Liver (tissue), 8 donors: ENCODE measurements at regions not wholly inside any gene's neighbourhood (a gene's known extent, or its start where the extent isn't known, plus 50 kb on each side); places are given as distances from the start of the nearest gene placed in this dataset.

ENCODE experiments used
- DNase-seq: peaks from one replicate; pipeline ENCODE4 v3.0.0-alpha.2; 2017; ENCODE audit warnings: low spot score
- H3K27ac ChIP-seq, 2 donors: one replicate each; pipeline ENCODE4 v1.7.0; 2013; ENCODE audit warnings: inconsistent platforms in 2 of 2, low read length in 2 of 2, control low read depth in 1 of 2, low read depth in 1 of 2, mild to moderate bottlenecking in 1 of 2
- H3K27me3 ChIP-seq, 4 donors: one replicate each; pipeline versions ENCODE4 v1.6.1 to v1.7.0; 2013; ENCODE audit warnings: low read length in 3 of 4, inconsistent platforms in 1 of 4, mild to moderate bottlenecking in 1 of 4, moderate library complexity in 1 of 4; ENCODE audit not compliant: control insufficient read depth in 4 of 4, insufficient read depth in 4 of 4
- H3K36me3 ChIP-seq, 4 donors: one replicate each; pipeline versions ENCODE4 v1.6.1 to v1.7.0; 2013; ENCODE audit warnings: low read length in 3 of 4, mild to moderate bottlenecking in 3 of 4, low read depth in 1 of 4, moderate library complexity in 1 of 4; ENCODE audit not compliant: control insufficient read depth in 4 of 4, insufficient read depth in 3 of 4
- H3K4me1 ChIP-seq, 4 donors: one replicate each; pipeline versions ENCODE4 v1.6.1 to v1.7.0; 2013; ENCODE audit warnings: low read length in 3 of 4, mild to moderate bottlenecking in 3 of 4, moderate library complexity in 1 of 4; ENCODE audit not compliant: control insufficient read depth in 4 of 4, insufficient read depth in 4 of 4
- H3K4me3 ChIP-seq, 3 donors: one replicate each; pipeline versions ENCODE4 v1.6.1 to v1.7.0; 2013; ENCODE audit warnings: low read length in 3 of 3, control low read depth in 1 of 3, low read depth in 1 of 3, mild to moderate bottlenecking in 1 of 3
- H3K9ac ChIP-seq, 2 donors: one replicate each; pipeline ENCODE4 v1.7.0; 2013; ENCODE audit warnings: low read length in 2 of 2, mild to moderate bottlenecking in 2 of 2, moderate library complexity in 2 of 2, control low read depth in 1 of 2, low read depth in 1 of 2
- H3K9me3 ChIP-seq, 4 donors: one replicate each; pipeline versions ENCODE4 v1.6.1 to v1.7.0; 2013; ENCODE audit warnings: low read length in 3 of 4; ENCODE audit not compliant: control insufficient read depth in 4 of 4
- EGR1 ChIP-seq, 2 donors: IDR thresholded peaks; 2 replicates each; pipeline ENCODE4 v1.6.1; 2016 to 2018; ENCODE audit warnings: antibody characterized with exemption in 2 of 2, low read depth in 2 of 2
- FOXA1 ChIP-seq: IDR thresholded peaks from 2 replicates; pipeline ENCODE4 v1.6.1; 2016; ENCODE audit warnings: antibody characterized with exemption
- FOXA2 ChIP-seq: IDR thresholded peaks from 2 replicates; pipeline ENCODE4 v1.6.1; 2016; ENCODE audit warnings: antibody characterized with exemption
- GABPA ChIP-seq, 2 donors: IDR thresholded peaks in 1 of 2; conservative IDR thresholded peaks in 1 of 2; 2 replicates each; pipeline ENCODE4 v1.6.1; 2016; ENCODE audit warnings: antibody characterized with exemption in 2 of 2, mild to moderate bottlenecking in 1 of 2, moderate library complexity in 1 of 2
- HNF4A ChIP-seq, 2 donors: conservative IDR thresholded peaks; 2 replicates each; pipeline ENCODE4 v1.6.1; 2016; ENCODE audit warnings: antibody characterized with exemption in 2 of 2, mild to moderate bottlenecking in 2 of 2
- HNF4G ChIP-seq: IDR thresholded peaks from 2 replicates; pipeline ENCODE4 v1.6.1; 2016; ENCODE audit warnings: antibody characterized with exemption
- JUND ChIP-seq, 2 donors: IDR thresholded peaks; 2 replicates each; pipeline ENCODE4 v1.6.1; 2016; ENCODE audit warnings: antibody characterized with exemption in 2 of 2
- RAD21 ChIP-seq, 2 donors: IDR thresholded peaks; 2 replicates each; pipeline ENCODE4 v1.6.1; 2016; ENCODE audit warnings: antibody characterized with exemption in 2 of 2, mild to moderate bottlenecking in 2 of 2
- RXRA ChIP-seq, 2 donors: IDR thresholded peaks; 2 replicates each; pipeline ENCODE4 v1.6.1; 2017 to 2018; ENCODE audit warnings: antibody characterized with exemption in 2 of 2, mild to moderate bottlenecking in 1 of 2
- SP1 ChIP-seq: IDR thresholded peaks from 2 replicates; pipeline ENCODE4 v1.6.1; 2018; ENCODE audit warnings: antibody characterized with exemption, mild to moderate bottlenecking
- TAF1 ChIP-seq: conservative IDR thresholded peaks from 2 replicates; pipeline ENCODE4 v1.6.1; 2016; ENCODE audit warnings: antibody characterized with exemption, mild to moderate bottlenecking
- YY1 ChIP-seq: IDR thresholded peaks from 2 replicates; pipeline ENCODE4 v1.6.1; 2016; ENCODE audit warnings: antibody characterized with exemption, mild to moderate bottlenecking
- WGBS: extraction: QIAGEN DNeasy Blood & Tissue Kit; methylation state at CpG from one replicate; pipeline ENCODE4 v1.1.7; 2013; 5-methylcytosine and 5-hydroxymethylcytosine counted together
- TF ChIP-seq, protein P1 (sequence below): IDR thresholded peaks from 2 replicates; pipeline ENCODE4 v1.6.1; 2016; ENCODE audit warnings: antibody characterized with exemption
- TF ChIP-seq, protein P2 (sequence below): fragments of 150-350 bp; IDR thresholded peaks from 2 replicates; pipeline ENCODE4 v1.5.1; 2017; ENCODE audit warnings: improper control_type of control experiment, low read depth, low read length; ENCODE audit not compliant: missing input control
- TF ChIP-seq, protein P3 (sequence below): IDR thresholded peaks from 2 replicates; pipeline ENCODE4 v1.6.1; 2016; ENCODE audit warnings: antibody characterized with exemption, mild to moderate bottlenecking
- TF ChIP-seq, protein P4 (sequence below): IDR thresholded peaks from 2 replicates; pipeline ENCODE4 v1.6.1; 2016; ENCODE audit warnings: antibody characterized with exemption
- TF ChIP-seq, protein P5 (sequence below): IDR thresholded peaks from 2 replicates; pipeline ENCODE4 v1.6.1; 2016; ENCODE audit warnings: antibody characterized with exemption
- donor health status: healthy.
- donor health status: healthy.
- donor health status: healthy.
- donor health status: healthy.
- donor health status: healthy.

DNA sequence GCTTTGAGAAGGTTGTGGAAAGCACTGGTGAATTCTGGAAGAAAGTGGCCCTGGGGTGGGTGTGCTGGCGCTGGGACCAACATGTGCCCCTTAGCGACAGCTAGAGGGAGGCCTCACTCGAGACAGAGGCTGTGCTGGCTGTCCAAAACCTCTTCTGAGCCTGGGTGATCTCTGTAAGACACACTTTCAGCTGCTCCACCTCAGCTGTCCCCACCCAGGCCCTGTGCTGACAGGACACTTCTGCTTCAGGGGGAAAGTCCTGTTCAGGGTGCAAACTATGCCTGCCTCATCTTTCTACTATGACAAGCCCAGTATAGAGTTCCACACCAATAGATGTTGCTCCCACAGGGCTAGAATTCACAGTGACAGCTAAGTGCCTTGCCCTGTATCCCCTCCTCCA, 426.4 kb downstream of the MED10 start:
- no peak for DNase-seq
- 68% methylated on average over 3 of the region's 3 CpGs for WGBS
- Histone ChIP-seq H3K4me3 (no peak overlapping the region), H3K27ac (no peak overlapping the region), H3K9ac (no peak overlapping the region), H3K4me1 (no peaks in the 10 kb centered on the region), H3K36me3 (no peaks in the 10 kb centered on the region), H3K9me3 (peaks cover 0 to 3% (median 0%) of the 10 kb centered on the region in 4 donors), H3K27me3 (peaks cover 0 to 4% (median under 1%) of the 10 kb centered on the region in 4 donors)
- TF ChIP-seq HNF4A (conservative IDR thresholded peaks at IDR 0.05) (no peak), HNF4G (no peak), RAD21 (IDR thresholded peaks at IDR 0.05) (no peak), TAF1 (no peak), FOXA2 (no peak), RXRA (IDR thresholded peaks at IDR 0.05) (no peak)
- TF ChIP-seq, protein P1, sequence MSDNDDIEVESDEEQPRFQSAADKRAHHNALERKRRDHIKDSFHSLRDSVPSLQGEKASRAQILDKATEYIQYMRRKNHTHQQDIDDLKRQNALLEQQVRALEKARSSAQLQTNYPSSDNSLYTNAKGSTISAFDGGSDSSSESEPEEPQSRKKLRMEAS = no peak
- TF ChIP-seq, protein P2, sequence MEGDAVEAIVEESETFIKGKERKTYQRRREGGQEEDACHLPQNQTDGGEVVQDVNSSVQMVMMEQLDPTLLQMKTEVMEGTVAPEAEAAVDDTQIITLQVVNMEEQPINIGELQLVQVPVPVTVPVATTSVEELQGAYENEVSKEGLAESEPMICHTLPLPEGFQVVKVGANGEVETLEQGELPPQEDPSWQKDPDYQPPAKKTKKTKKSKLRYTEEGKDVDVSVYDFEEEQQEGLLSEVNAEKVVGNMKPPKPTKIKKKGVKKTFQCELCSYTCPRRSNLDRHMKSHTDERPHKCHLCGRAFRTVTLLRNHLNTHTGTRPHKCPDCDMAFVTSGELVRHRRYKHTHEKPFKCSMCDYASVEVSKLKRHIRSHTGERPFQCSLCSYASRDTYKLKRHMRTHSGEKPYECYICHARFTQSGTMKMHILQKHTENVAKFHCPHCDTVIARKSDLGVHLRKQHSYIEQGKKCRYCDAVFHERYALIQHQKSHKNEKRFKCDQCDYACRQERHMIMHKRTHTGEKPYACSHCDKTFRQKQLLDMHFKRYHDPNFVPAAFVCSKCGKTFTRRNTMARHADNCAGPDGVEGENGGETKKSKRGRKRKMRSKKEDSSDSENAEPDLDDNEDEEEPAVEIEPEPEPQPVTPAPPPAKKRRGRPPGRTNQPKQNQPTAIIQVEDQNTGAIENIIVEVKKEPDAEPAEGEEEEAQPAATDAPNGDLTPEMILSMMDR = no peak
- TF ChIP-seq, protein P3, sequence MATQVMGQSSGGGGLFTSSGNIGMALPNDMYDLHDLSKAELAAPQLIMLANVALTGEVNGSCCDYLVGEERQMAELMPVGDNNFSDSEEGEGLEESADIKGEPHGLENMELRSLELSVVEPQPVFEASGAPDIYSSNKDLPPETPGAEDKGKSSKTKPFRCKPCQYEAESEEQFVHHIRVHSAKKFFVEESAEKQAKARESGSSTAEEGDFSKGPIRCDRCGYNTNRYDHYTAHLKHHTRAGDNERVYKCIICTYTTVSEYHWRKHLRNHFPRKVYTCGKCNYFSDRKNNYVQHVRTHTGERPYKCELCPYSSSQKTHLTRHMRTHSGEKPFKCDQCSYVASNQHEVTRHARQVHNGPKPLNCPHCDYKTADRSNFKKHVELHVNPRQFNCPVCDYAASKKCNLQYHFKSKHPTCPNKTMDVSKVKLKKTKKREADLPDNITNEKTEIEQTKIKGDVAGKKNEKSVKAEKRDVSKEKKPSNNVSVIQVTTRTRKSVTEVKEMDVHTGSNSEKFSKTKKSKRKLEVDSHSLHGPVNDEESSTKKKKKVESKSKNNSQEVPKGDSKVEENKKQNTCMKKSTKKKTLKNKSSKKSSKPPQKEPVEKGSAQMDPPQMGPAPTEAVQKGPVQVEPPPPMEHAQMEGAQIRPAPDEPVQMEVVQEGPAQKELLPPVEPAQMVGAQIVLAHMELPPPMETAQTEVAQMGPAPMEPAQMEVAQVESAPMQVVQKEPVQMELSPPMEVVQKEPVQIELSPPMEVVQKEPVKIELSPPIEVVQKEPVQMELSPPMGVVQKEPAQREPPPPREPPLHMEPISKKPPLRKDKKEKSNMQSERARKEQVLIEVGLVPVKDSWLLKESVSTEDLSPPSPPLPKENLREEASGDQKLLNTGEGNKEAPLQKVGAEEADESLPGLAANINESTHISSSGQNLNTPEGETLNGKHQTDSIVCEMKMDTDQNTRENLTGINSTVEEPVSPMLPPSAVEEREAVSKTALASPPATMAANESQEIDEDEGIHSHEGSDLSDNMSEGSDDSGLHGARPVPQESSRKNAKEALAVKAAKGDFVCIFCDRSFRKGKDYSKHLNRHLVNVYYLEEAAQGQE = no peak
- TF ChIP-seq, protein P4, sequence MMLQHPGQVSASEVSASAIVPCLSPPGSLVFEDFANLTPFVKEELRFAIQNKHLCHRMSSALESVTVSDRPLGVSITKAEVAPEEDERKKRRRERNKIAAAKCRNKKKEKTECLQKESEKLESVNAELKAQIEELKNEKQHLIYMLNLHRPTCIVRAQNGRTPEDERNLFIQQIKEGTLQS = no peak

DNA sequence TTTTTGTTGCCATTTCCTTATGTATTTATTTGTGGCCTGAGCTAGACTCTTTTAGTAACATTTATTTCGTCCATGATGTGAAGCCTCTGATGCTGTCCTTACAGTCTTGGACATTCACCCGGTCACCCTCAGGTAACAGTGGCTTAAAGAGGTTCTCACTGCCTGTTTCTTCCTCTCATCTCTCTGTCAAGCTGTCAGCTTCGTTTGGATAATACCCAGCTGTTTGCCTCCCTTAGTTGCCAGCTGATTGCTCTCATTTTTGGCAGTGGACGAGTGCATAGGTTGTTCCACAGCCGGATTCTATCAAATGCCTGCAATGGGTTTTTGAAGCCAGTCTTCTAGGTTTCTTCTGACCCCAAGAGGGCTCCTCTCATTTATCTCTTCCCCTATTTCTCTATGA, 427.7 kb downstream of the MED10 start:
- Histone ChIP-seq H3K4me1 (no peaks in the 10 kb centered on the region), H3K4me3 (no peak overlapping the region), H3K36me3 (no peaks in the 10 kb centered on the region), H3K27ac (no peak overlapping the region), H3K9ac (no peak overlapping the region), H3K9me3 (no peaks in the 10 kb centered on the region), H3K27me3 (peaks cover 0 to 4% (median under 1%) of the 10 kb centered on the region in 4 donors)
- 60% methylated on average over 5 of the region's 5 CpGs for WGBS
- no peak for DNase-seq
- TF ChIP-seq SP1 (no peak), GABPA (IDR thresholded peaks at IDR 0.05 in 1 of 2, conservative IDR thresholded peaks at IDR 0.05 in 1 of 2) (no peak), JUND (IDR thresholded peaks at IDR 0.05) (no peak), FOXA1 (no peak), EGR1 (IDR thresholded peaks at IDR 0.05; ENCODE audit: low read depth in 2 of 2) (no peak), FOXA2 (no peak), YY1 (no peak), TAF1 (no peak), RAD21 (IDR thresholded peaks at IDR 0.05) (no peak)
- TF ChIP-seq, protein P4 = no peak
- TF ChIP-seq, protein P2 = no peak
- TF ChIP-seq, protein P5, sequence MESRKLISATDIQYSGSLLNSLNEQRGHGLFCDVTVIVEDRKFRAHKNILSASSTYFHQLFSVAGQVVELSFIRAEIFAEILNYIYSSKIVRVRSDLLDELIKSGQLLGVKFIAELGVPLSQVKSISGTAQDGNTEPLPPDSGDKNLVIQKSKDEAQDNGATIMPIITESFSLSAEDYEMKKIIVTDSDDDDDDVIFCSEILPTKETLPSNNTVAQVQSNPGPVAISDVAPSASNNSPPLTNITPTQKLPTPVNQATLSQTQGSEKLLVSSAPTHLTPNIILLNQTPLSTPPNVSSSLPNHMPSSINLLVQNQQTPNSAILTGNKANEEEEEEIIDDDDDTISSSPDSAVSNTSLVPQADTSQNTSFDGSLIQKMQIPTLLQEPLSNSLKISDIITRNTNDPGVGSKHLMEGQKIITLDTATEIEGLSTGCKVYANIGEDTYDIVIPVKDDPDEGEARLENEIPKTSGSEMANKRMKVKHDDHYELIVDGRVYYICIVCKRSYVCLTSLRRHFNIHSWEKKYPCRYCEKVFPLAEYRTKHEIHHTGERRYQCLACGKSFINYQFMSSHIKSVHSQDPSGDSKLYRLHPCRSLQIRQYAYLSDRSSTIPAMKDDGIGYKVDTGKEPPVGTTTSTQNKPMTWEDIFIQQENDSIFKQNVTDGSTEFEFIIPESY = no peak
- TF ChIP-seq, protein P3 = no peak
- TF ChIP-seq, protein P1 = no peak
